ENCODE measurements at regions not wholly inside any gene's neighbourhood (a gene's known extent, or its start where the extent isn't known, plus 50 kb on each side); places are given as distances from the start of the nearest gene placed in this dataset.

DNA sequence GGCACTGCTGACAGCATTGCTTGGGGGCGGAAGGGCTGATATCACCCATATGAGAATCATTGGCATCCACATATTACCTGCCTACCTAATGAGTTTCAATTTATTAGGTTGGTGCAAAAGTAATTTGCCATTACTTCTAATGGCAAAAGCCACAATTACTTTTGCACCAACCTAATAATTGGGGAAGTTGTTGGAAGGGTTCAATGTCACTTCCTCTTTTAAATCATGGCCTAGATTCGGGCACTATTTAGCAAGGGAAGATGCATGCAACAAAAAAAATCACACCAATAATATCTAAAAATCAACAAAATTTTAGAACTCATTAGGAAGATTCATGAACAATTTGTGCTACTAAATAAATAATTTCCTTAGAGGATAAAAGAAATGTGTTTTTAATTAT lies 56.0 kb upstream of the AGTR1 start:
- Mint-ChIP-seq H3K9me3 (ENCODE audit: low read depth) (no peaks in the 10 kb centered on the region), H3K27ac (ENCODE audit: unreplicated experiment) (no peak overlapping the region), H3K4me3 (ENCODE audit: unreplicated experiment) (no peak overlapping the region), H3K27me3 (ENCODE audit: low read depth) (no peaks in the 10 kb centered on the region), H3K36me3 (ENCODE audit: low read depth) (no peaks in the 10 kb centered on the region), H3K4me1 (ENCODE audit: low read depth) (peaks cover 31% of the 10 kb centered on the region)
- TF ChIP-seq, protein P1, sequence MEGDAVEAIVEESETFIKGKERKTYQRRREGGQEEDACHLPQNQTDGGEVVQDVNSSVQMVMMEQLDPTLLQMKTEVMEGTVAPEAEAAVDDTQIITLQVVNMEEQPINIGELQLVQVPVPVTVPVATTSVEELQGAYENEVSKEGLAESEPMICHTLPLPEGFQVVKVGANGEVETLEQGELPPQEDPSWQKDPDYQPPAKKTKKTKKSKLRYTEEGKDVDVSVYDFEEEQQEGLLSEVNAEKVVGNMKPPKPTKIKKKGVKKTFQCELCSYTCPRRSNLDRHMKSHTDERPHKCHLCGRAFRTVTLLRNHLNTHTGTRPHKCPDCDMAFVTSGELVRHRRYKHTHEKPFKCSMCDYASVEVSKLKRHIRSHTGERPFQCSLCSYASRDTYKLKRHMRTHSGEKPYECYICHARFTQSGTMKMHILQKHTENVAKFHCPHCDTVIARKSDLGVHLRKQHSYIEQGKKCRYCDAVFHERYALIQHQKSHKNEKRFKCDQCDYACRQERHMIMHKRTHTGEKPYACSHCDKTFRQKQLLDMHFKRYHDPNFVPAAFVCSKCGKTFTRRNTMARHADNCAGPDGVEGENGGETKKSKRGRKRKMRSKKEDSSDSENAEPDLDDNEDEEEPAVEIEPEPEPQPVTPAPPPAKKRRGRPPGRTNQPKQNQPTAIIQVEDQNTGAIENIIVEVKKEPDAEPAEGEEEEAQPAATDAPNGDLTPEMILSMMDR (IDR thresholded peaks at IDR 0.05): no peak
- DNase-seq (ENCODE audit: low spot score): no peak

DNA sequence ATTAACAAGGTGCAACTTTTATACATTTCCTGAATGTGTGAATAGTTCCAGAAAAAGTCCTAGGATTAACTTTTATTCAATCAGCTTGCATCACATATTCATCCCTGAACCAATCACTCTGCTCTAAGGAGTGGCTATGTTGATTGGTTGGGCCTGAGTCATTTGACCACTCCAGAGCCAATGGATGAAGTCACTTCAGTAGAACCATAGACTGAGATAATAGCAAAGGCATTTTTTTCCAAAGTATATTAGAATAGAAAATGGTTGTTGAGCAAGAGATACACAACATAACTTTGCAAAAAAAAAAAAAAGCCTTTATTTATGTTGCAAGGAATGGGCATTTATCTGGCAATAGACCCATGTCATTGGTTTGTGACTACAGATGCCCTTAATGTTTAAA lies 55.5 kb upstream of the AGTR1 start:
- Mint-ChIP-seq H3K27ac (ENCODE audit: unreplicated experiment) (no peak overlapping the region), H3K9me3 (ENCODE audit: low read depth) (no peaks in the 10 kb centered on the region), H3K27me3 (ENCODE audit: low read depth) (no peaks in the 10 kb centered on the region), H3K4me1 (ENCODE audit: low read depth) (peaks cover 31% of the 10 kb centered on the region), H3K36me3 (ENCODE audit: low read depth) (no peaks in the 10 kb centered on the region), H3K4me3 (ENCODE audit: unreplicated experiment) (no peak overlapping the region)
- TF ChIP-seq, protein P1 (IDR thresholded peaks at IDR 0.05): no peak
- DNase-seq (ENCODE audit: low spot score): no peak

DNA sequence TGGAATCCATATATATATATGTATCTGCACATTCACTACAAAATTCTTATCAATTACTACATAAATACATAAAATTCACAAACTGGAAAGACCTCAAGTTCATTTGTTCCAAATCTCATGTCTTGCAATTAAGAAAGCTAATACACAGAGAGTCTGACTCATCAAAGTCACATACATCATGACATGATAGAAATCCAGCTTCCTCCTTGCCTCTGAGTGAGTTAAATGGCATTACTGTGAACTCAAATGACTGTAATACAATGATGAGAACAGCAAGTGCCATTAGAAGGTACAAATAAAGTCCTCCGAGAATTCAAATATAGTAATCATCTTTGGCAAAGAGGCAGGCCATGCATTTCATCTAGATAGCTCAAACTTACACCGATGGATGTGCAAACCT lies 55.1 kb upstream of the AGTR1 start:
- H3K27ac Mint-ChIP-seq (ENCODE audit: unreplicated experiment): no peak overlapping the region
- DNase-seq (ENCODE audit: low spot score): no peak
- peaks cover 33% of the 10 kb centered on the region for H3K4me1 Mint-ChIP-seq (ENCODE audit: low read depth)
- TF ChIP-seq, protein P1 (IDR thresholded peaks at IDR 0.05): no peak
- no peaks in the 10 kb centered on the region for H3K27me3 Mint-ChIP-seq (ENCODE audit: low read depth)
- no peaks in the 10 kb centered on the region for H3K36me3 Mint-ChIP-seq (ENCODE audit: low read depth)
- H3K4me3 Mint-ChIP-seq (ENCODE audit: unreplicated experiment): no peak overlapping the region
- H3K9me3 Mint-ChIP-seq (ENCODE audit: low read depth): no peaks in the 10 kb centered on the region

DNA sequence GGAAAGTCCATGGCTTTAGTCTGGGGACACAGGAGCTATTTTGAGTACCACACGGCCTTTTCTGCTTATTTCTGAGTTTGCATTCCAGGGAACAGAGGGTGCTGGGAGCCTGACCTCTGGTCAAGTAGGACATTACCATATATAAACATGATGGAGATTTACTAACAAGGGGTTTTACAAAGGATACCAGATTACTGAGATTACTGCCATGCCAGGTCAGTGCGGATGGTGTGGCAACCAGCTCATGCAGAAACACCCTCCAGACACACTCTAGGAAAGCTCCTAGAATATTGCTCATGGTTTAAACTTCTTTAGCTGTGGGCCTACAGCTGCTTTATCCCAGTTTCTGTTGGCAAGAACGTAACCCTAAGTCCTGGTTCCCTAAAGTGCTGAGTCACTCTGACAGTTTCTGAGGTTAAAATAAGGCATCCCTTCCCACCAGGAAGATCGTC lies 54.3 kb upstream of the AGTR1 start:
- no peak overlapping the region for H3K4me3 Mint-ChIP-seq (ENCODE audit: unreplicated experiment)
- no peaks in the 10 kb centered on the region for H3K36me3 Mint-ChIP-seq (ENCODE audit: low read depth)
- H3K27ac Mint-ChIP-seq (ENCODE audit: unreplicated experiment): peak overlapping the region; percentile 78
- DNase-seq (ENCODE audit: low spot score): no peak
- no peaks in the 10 kb centered on the region for H3K9me3 Mint-ChIP-seq (ENCODE audit: low read depth)
- H3K27me3 Mint-ChIP-seq (ENCODE audit: low read depth): no peaks in the 10 kb centered on the region
- H3K4me1 Mint-ChIP-seq (ENCODE audit: low read depth): peaks cover 41% of the 10 kb centered on the region
- TF ChIP-seq, protein P1 (IDR thresholded peaks at IDR 0.05): no peak

DNA sequence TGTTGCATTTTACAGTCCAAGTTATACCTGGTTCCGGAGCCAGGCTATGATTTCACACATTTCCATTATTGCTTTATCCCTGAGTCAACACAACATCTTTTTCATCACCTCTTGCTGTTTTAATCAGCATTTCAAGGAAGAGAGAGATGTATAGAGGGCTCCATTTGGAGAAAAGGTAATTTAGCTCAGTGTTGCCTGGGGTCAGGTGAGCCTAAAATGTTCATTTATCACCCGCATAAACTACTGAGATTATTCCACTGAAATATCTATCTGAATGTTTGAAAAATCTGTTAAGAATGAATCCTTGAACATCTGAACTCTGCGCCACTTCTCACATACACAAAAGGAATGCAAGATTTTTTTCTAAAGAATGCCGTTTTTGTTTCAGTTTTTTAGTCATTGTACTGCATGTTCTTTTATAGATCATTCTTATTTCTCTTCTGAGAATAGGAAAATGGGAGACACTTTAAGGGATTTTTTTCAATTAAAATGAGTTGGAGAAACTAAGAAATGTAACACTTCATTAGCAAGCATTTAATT lies 51.5 kb upstream of the AGTR1 start:
- Mint-ChIP-seq H3K9me3 (ENCODE audit: low read depth) (no peaks in the 10 kb centered on the region), H3K36me3 (ENCODE audit: low read depth) (no peaks in the 10 kb centered on the region), H3K4me3 (ENCODE audit: unreplicated experiment) (no peak overlapping the region), H3K27ac (ENCODE audit: unreplicated experiment) (no peak overlapping the region), H3K27me3 (ENCODE audit: low read depth) (no peaks in the 10 kb centered on the region), H3K4me1 (ENCODE audit: low read depth) (peaks cover 60% of the 10 kb centered on the region)
- TF ChIP-seq, protein P1 (IDR thresholded peaks at IDR 0.05): no peak
- no peak for DNase-seq (ENCODE audit: low spot score)

Measured in chondrocyte (in vitro differentiated cells).